Left kidney (tissue), 1 donor: ENCODE measurements at regions not wholly inside any gene's neighbourhood (a gene's known extent, or its start where the extent isn't known, plus 50 kb on each side); places are given as distances from the start of the nearest gene placed in this dataset.

Experiments used
- DNase-seq: peaks from one replicate; pipeline ENCODE4 v3.0.0-alpha.2; 2013

GRCh38 chr4:74615411-74615810, 170.5 kb downstream of the AREG start:
- DNase-seq: no peak

GRCh38 chr4:74618166-74618565, 173.2 kb downstream of the AREG start:
- no peak for DNase-seq

DNA sequence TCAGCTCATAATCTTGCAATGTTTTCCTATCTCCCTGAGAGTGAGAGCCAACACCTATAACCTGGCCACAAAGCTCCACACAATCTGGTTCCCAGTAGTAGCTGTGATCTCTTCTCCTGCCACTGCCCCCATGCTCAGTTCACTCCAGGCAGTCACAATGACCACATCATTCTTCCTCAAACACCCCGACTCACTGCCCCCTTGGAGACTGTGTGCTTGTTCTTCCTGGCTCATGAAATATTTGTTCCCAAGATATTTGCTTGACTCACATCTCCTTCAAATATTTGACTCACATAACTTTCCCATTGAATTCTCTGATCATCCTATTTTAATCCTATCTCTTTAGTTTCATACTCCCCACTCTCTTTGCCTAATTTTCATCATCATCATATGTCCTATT, 173.7 kb downstream of the AREG start:
- no peak for DNase-seq

DNA sequence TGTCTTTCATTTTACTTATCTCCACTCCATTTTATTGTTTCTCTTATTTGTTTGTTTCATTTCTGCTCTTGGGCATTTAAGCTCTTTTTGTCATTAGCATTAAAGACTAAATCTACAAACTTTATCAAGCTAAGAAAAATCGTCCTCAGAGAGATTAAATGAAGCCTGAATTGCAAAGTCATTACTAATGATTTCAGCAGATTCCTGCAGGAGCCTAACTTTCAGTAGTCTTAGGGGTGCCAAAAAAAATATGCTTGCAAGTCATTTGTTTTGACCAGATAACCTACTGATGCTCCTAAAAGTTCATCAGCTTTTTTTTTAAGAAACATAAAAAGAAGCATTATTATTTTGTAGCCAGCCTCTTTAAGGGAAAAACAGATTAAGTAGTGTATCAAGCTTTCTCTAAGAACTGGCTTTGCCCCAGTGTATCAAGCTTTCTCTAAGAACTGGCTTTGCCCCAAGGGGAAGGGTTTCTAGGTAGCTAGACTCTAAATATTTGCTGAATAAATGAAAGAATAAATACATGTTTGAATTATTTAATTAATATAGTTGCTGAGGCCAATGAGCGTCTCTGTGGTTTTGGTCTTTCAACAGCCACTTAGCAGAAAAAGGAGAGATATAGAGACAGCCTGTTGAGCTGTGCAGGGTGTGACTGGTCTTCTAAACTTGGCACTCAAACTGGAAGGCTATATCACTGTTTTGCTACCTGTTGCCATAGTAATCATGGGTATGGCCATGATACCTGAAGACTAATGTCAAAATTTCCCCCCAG, 174.2 kb downstream of the BTC start:
- no peak for DNase-seq

- DNase-seq: no peak
Observed at GRCh38 chr4:74621616-74622015, 172.7 kb downstream of the BTC start.

GRCh38 chr4:74623041-74623440, 171.3 kb downstream of the BTC start:
- DNase-seq: no peak

GRCh38 chr4:74624351-74625151, 169.8 kb downstream of the BTC start:
- no peak for DNase-seq

- DNase-seq: no peak
Observed at GRCh38 chr4:74625981-74626380, 168.3 kb downstream of the BTC start.

GRCh38 chr4:74627093-74627492, 167.2 kb downstream of the BTC start:
- no peak for DNase-seq

- no peak for DNase-seq
Observed at GRCh38 chr4:74627504-74627903, 166.8 kb downstream of the BTC start.

DNA sequence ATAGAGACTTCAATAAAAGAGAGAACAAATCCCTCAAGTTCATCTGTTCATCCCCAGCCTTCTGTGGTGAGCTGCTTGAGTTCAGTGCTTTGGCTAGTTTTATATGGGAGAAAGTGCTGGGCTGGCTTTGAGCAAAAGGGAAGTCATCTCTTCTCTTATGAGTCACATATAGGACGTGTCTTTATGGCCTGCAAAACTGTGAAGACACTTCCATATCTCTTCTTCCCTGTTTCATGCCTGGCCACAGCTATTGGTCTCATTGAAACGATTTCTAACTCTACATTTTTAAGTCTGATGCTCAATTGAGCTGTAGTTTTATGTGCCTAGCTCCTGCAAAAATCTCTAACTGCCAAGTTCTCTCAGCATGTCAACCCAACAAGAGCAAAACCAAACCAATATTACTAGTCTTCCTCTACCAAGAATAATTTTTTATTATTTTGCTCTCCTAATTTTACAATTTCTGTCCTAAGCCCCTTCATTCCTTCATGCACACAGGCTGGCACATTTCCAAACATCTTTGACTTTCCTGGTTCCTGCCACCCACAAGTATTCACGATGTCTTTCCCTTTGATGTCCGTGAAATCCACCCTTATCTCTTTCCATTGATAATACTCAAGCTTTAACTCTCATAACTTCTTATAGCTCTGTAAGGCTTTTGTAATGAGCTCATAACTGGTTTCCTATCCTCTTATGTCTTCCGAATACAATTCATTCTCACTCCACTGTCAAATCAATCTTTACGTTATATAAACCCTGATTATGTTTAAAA, 165.3 kb downstream of the BTC start:
- DNase-seq: no peak

GRCh38 chr4:74630551-74630950, 163.8 kb downstream of the BTC start:
- no peak for DNase-seq

DNA sequence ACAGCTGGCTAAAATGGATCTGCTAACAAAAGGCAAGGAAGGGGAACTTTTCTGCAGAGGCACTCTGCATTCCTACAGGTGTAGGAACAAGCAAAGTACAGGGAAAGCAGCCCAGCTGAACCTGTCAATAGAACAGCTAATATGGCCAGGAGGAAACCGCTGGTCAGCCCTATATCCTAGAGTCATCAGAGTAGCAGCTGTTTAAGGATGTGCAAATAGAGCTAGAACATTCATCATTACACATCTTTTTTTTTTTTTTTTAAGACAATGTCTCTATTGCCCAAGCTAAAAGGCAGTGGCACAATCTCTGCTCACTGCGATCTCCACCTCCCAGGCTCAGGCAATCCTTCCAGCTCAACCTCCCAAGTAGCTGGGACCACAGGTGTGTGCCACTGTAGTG, 163.0 kb downstream of the BTC start:
- DNase-seq: no peak

GRCh38 chr4:74631988-74632387, 162.3 kb downstream of the BTC start:
- no peak for DNase-seq

DNA sequence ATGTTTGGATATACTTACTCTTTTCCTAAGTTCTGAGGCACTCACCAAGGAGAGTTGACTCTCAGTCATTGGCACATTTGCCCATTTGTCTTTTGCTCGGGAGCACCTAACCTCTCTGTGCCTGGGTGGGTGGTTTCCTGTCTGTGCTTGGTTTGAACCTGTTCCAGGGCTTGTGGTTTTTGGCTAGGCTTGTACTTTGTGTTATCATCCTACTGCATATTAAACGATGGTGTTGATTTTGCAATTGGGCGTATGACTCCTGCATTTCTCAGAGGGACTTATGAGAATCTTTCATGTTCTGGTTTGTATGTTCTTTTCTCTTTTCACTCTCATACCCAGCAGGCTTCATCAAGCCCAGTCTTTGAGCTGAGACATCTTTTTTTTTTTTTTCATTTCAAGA, 161.7 kb downstream of the BTC start:
- DNase-seq: no peak

DNA sequence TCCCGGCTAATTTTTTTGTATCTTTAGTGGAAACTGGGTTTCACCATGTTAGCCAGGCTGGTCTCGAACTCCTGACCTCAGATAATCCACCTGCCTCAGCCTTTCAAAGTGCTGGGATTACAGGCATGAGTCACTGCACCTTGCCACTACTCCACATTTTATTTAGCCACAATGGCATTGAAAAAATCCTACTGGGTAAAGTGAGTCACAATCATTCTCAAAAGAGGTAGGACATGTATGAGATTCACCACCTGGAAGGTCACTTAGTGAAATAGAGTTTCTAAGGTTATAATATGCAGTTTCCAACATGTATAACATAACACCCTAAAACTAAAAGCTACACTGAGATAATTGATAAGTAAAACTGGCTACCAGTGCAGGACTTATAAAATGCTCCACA, 159.2 kb downstream of the BTC start:
- no peak for DNase-seq

GRCh38 chr4:74635490-74636123, 158.7 kb downstream of the BTC start:
- no peak for DNase-seq

- no peak for DNase-seq
Observed at GRCh38 chr4:74638001-74638400, 156.3 kb downstream of the BTC start.

DNA sequence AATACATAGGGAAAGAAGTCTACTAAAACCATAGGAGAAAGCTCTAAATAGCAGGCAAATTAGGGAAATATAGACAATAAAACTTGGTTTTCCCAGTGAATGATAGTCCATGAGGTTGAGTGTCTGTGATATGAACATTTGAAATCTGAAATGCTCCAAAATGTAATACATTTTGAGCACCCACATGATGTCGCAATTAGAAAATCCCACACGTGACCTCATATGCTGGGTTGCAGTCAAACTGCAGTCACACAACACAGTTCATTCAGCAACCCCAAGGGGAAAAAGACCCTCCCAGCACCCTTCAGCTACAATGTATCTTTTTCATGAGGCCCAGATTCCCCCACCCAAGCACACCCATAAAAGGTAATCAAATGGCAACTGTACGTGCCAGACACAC, 155.6 kb downstream of the BTC start:
- DNase-seq: no peak

DNA sequence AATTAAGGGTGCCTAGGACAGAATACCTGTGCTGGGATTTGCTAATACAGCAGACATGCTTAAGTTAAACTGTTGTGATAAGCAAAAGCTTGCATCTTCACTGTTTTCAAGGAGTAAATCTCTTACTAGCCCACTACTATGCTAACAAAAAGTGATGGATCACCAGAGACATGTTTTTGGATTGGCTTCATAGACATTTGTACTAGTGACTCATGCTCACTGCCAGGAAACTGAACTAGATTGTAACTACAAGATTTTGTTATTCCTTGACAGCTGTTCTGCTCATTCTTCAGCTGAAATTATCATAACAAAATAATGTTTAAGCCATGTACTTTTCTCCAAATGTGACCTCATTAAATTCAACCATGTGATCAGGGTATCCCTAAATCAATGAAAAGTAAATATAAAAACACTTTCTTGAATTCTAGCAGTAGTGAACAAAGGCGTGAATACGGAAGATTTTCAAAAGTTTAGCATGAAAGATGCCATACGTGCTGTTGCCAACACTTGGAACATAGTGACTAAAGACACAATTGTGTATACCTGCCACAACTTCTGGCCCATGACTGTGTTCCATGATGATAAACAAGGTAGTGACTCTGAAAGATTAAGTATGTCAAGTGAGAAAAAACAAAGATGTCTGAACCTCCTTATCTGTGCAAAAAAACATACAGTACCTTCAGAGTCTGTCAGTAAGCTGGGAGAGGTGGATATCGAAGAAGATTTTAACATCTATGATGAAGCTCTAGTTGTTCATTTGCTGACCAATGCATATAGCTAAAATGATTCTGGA, 154.0 kb downstream of the BTC start:
- DNase-seq: peak; percentile 45

GRCh38 chr4:74642006-74642405, 152.3 kb downstream of the BTC start:
- DNase-seq: no peak

DNA sequence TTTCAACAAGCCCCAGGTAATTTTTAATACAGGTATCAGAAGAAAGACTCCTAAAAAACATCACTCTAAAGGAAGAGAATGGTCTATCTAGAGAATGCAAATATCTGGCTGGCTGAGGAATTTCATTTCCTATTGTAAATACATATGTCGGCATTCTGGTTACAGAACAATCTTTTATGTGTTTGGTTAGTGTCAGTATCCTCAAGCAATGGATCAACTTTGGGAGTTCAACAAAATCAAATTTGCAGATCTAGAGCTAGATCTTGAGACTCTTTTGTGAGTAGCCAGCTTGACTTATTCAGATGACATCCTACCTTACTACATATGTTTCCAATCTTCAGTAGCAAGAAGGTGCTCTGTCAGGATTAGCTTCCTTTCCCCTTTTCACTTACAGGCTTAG, 145.1 kb downstream of the BTC start:
- DNase-seq: no peak
